SH-SY5Y (cell line): ENCODE measurements at regions not wholly inside any gene's neighbourhood (a gene's known extent, or its start where the extent isn't known, plus 50 kb on each side); places are given as distances from the start of the nearest gene placed in this dataset.

Source experiments
- GATA2 ChIP-seq: IDR thresholded peaks from 2 replicates; pipeline ENCODE4 v1.6.1; 2011; ENCODE audit warnings: mild to moderate bottlenecking, low read depth, low read length
- GATA3 ChIP-seq: IDR thresholded peaks from 2 replicates; pipeline ENCODE4 v1.6.1; 2011; ENCODE audit warnings: low read depth, mild to moderate bottlenecking, low read length, moderate library complexity

GRCh38 chr9:96045811-96046210 lies 170.3 kb downstream of the ERCC6L2 start:
- no peak for TF ChIP-seq GATA3
- TF ChIP-seq GATA2 = no peak
